ENCODE measurements at regions not wholly inside any gene's neighbourhood (a gene's known extent, or its start where the extent isn't known, plus 50 kb on each side); places are given as distances from the start of the nearest gene placed in this dataset.

- DNase-seq = no peak
Observed at GRCh38 chr5:9720361-9720760, 90.2 kb upstream of the TAS2R1 start.

DNA sequence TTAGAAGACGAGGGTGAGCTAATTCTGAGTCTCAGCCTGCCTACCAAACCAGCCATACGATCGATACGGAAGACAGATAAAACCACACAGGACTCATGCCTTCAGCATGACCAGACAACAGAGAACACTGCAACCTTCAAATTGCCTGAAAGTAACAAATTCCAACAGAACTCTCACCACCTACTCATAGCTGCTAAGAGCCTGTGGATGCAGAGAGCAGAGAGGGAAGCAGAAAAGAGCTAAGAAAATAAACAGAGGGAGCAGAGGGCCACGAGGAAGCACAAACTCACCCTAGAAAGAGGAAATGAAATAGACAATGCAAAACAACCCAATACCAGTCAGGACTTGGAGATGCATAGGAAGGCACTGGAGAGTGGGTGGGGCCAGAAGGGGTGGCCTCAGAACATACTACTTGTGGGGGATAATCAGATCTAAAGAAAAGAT is 86.7 kb upstream of the TAS2R1 start:
- DNase-seq = no peak

DNA sequence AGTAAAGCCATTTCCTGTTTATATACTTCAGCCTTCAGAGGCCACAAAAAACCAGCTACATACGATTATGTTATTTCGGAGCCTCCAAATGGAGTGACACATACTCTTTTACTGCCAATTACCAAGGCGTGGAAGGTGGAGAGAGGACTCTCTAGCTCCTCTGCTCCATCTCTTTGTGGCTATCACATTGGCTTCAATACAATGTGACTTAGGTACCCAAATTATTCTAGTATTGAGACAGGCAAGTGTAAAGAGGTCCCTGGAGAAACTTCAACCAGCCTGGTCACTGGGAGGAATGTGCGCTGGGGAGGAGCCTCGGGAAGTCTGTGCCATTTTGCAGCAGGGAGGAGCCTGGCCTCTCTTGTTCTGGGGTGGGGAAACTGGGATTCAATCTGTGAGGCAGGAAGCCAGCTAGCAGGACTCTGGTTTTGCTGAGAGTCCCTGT is 85.8 kb upstream of the TAS2R1 start:
- DNase-seq = no peak

DNA sequence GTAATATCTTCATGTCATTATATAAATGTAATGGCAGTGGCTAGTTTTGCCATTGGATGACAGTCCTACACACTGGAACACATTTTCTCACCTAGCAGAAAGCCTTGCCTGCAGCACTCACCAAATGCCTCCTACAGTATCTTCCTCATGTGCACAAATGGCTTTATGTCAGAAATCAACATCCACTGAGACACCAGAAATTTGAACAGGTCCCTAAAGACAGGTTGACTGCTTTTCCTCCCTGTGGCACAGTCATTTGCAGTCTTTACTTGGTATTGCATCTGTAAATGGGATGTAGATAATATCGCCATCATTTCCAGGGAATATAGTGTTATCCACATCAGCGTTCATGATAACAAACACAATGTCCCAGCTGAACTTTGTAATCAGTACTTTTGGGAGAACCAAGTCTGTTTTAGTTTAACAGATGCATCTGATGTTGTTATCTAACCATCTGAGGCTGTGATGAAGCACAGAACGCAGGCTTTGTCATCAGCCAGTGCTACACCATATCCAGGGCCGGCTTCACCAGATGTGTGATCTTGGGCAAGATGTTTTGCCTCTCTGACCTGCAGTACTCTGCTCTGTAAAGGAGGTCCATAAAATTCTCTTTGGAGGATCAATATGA is 83.9 kb upstream of the TAS2R1 start:
- no peak for DNase-seq

- no peak for DNase-seq
Observed at GRCh38 chr5:9713356-9713755, 83.2 kb upstream of the TAS2R1 start.

DNA sequence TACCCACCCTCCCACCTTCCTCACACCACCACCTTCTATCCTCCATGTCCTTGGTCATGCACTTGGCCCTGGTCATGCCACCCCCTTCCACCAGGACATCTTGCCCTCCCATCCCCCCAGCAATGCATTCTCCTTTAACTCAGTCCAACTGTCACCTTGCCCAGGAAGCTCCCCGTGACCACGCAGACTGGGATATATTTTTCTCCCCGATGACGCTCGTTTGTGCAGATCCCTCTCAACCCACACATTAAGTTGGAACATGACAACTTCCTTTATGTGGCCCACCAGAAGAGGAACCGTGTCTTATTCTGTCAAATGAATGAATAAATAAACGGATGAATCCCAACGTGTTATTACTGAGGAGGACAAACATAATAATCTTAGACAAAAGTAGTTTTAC is 82.8 kb upstream of the TAS2R1 start:
- no peak for DNase-seq

DNA sequence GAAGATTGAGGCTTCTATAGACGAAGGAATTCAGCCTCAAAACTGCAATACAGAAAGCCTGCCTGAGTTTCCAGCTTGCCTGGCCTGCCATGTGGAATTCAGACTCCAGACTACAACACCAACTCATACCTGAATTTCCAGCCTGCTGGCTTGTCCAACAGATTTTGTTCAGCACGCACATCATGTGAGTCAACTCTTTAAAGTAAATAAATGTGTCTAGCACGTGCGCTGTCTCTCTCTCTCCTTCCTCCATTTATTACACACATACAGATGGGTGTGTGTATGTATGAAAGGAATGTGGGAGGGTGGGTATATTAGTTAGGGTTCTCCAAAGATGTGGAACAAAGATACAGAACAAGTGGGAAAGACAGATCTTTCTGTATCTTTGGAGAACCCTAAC is 82.4 kb upstream of the TAS2R1 start:
- DNase-seq = no peak

DNA sequence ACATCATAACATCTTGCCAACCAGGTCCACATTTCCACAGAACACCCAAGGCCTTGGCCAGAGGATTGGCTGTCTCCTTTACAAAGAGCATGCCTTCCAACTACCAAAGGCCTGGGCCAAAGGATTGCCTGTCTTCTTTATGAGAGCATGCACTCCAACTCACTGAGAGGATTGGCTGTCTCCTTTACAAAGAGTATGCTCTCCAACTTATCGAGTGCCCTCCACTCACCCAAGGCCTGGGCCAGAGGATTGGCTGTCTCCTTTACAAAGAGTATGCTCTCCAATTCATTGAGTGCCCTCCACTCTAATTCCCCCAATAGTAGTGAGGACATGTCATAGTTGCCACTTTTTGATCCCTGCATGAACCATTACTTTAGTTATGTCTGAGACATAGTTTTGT is 79.9 kb upstream of the TAS2R1 start:
- no peak for DNase-seq

GRCh38 chr5:9707732-9708462 is 77.7 kb upstream of the TAS2R1 start:
- no peak for DNase-seq

GRCh38 chr5:9699681-9700080 is 69.5 kb upstream of the TAS2R1 start:
- DNase-seq = no peak

DNA sequence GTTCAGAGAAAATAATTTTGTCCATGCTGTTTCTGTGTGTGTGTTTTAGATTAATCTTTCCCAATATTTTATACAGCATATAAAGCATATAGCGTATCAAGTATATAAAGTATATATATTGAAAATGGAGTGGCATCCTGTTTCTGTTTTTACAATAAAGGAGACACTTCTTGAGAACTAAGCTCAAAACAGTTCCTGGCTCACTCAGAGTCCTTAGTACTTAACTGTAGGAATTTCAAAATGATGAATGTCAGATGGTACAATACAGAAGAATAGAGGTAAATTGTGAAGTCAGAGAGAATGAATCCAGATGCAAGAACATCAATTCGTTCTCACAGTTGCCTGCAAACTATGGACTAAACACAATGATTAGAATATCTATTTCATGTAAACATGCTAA is 68.7 kb upstream of the TAS2R1 start:
- DNase-seq = no peak

GRCh38 chr5:9698125-9698826 is 68.1 kb upstream of the TAS2R1 start:
- no peak for DNase-seq

DNA sequence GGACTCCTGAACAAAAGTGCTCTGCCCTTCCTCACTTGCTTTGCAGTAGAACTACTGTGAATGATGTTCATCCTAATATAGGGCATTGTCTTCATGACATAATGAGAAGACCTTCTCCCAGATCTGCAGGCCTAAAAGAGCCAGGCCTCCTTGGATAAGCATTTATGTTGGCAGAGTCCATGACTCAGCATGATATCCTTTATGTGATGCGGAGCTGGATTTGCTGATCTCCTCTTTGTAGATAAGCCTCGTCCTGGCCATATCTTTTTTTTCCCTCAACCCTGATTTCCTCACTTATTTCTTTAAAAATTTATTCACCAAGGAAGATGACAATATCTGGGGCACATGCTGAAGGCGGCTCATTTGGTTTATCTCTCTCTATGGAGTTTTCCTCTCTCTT is 62.4 kb upstream of the TAS2R1 start:
- DNase-seq = no peak

GRCh38 chr5:9691261-9691660 is 61.1 kb upstream of the TAS2R1 start:
- DNase-seq = no peak

DNA sequence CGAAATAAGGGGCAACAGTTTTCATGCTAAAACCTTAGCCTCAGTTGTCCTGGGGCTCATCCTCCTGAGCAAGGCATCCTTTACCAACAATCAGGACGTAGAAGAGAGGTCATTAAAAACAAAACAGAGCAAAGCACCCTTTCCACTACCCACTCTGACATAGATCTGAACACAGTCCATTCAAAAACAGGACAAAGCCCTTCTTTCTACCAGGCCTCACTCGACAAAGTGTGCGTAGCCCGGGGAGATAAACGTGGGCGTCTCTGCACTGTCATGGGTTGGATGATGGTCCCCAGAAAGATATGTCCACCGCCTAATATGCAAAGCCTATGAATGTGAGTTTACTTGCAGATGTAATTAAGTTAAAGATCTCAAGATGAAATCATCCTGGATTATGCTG is 60.6 kb upstream of the TAS2R1 start:
- DNase-seq = no peak

GRCh38 chr5:9686216-9686615 is 56.1 kb upstream of the TAS2R1 start:
- DNase-seq = no peak

DNA sequence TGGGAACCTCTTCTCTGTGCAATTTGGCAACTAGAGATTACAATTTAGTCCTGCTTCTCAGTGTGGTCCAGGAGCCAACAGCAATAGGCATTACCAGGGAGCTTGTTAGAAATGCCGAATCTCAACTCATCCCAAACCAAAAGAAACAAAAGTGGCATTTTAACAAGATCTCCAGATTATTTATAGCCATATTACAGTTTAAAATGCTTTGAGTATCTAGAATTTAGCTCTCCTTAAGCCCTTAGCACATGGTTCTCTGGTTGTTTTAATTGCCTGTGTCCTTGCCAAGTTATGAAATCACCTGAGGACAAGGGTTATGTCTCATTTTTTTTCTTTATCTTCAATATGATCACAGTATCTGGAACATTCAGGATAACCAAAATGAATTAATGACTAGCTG is 51.6 kb upstream of the TAS2R1 start:
- no peak for DNase-seq

Measured in GOT3 (cell line).